ENCODE measurements at regions not wholly inside any gene's neighbourhood (a gene's known extent, or its start where the extent isn't known, plus 50 kb on each side); places are given as distances from the start of the nearest gene placed in this dataset.

DNA sequence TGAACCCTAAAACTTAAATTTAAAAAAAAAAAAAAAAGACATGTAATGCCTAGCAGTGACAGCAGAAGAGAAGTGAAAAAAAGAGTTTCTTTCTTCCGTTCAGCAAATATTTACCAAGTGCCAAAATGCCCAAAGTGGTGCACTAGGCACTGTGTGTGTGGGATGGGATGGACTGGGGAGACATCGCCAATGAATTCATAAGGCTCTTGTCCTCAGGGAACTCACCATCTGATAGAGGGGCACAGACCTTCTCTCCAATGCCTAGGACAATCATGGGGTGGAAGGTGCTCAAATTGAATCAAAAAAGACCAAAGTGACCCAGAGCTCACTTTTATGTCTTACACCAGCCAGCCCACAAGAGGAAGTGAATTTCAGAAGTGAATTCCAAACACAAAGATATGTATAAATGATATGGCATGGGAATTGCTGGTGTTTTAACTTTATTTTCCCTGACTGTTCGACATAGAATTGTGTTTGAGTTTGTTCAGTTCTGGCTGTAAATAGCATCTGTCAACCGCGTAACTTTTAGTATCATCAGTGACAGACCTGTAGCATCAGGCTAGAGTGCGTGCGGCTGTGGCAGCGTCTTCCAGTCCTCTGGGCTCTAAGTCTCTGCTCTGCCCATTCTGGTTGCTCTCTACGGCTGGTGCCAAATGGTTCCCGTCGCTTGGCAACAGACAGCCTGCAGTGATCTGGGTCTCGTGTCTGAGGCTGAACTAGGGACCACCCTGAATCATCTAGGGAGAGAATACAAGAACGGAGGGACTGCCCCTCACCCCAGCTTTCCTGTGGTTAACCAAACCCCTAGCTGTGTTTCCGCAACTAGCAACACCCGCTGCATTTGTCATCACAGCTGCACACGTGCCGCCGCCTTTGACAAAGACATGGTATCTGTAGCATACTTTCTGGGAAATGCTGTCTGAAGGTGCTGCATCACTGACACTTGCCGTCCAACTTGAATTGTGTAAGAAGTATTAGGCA lies 154.0 kb upstream of the THBS1 start:
- TF ChIP-seq, protein P1, sequence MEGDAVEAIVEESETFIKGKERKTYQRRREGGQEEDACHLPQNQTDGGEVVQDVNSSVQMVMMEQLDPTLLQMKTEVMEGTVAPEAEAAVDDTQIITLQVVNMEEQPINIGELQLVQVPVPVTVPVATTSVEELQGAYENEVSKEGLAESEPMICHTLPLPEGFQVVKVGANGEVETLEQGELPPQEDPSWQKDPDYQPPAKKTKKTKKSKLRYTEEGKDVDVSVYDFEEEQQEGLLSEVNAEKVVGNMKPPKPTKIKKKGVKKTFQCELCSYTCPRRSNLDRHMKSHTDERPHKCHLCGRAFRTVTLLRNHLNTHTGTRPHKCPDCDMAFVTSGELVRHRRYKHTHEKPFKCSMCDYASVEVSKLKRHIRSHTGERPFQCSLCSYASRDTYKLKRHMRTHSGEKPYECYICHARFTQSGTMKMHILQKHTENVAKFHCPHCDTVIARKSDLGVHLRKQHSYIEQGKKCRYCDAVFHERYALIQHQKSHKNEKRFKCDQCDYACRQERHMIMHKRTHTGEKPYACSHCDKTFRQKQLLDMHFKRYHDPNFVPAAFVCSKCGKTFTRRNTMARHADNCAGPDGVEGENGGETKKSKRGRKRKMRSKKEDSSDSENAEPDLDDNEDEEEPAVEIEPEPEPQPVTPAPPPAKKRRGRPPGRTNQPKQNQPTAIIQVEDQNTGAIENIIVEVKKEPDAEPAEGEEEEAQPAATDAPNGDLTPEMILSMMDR (conservative IDR thresholded peaks at IDR 0.05; ENCODE audit: low read depth) = no peak
- DNase-seq (ENCODE audit: low spot score) = no peak
- no peak overlapping the region for H3K27ac ChIP-seq
- ChIA-PET POLR2A (ENCODE audit: low non-redundant PET) (no interaction called here), CTCF (interaction anchor here (1.2 kb wide), 1 partner anchor 12 kb away, joined by 3 read pairs; no protein-coding TSS in a partner anchor)

DNA sequence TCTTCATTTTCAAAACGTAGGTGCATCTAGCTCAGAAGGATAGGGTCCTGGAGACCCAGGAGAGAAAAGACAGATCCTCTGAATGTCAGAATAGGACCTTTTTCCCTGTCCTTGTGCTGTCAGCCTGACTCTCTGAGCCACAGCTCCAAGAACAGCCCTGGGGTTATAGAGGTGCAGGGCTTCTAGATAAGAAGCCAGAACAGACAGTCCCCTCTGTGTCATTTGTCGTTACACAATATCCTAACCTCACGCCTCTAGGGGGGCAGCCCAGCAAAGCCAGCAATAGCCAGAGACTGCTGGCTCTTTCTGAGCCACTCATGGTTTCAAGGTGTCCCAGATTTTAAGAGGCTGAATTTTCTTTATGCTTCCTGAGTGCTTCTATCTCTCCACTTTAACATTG lies 153.2 kb upstream of the THBS1 start:
- CTCF ChIA-PET = interaction anchor here (1.2 kb wide), 1 partner anchor 11 kb away, joined by 3 read pairs; no protein-coding TSS in a partner anchor
- TF ChIP-seq, protein P1 (conservative IDR thresholded peaks at IDR 0.05; ENCODE audit: low read depth) = no peak
- H3K27ac ChIP-seq = no peak overlapping the region
- DNase-seq (ENCODE audit: low spot score) = no peak
- POLR2A ChIA-PET (ENCODE audit: low non-redundant PET) = no interaction called here

- H3K27ac ChIP-seq = peak overlapping the region; percentile 24; the same call in 1 of the 2 replicates
- ChIA-PET POLR2A (ENCODE audit: low non-redundant PET) (no interaction called here), CTCF (interaction anchor here (0.6 kb wide), 1 partner anchor 715 kb away, joined by 3 read pairs; no protein-coding TSS in a partner anchor)
- TF ChIP-seq, protein P1 (conservative IDR thresholded peaks at IDR 0.05; ENCODE audit: low read depth) = no peak
- DNase-seq (ENCODE audit: low spot score) = peak; percentile 57
These were observed 151.0 kb upstream of the THBS1 start for GRCh38 chr15:39429898-39430357.

- DNase-seq (ENCODE audit: low spot score) = no peak
- ChIA-PET CTCF (interaction anchor here (0.6 kb wide), 1 partner anchor 714 kb away, joined by 3 read pairs; no protein-coding TSS in a partner anchor), POLR2A (ENCODE audit: low non-redundant PET) (no interaction called here)
- TF ChIP-seq, protein P1 (conservative IDR thresholded peaks at IDR 0.05; ENCODE audit: low read depth) = no peak
- H3K27ac ChIP-seq = peak overlapping the region; percentile 24; the same call in 1 of the 2 replicates
These were observed 150.5 kb upstream of the THBS1 start for GRCh38 chr15:39430389-39430788.

DNA sequence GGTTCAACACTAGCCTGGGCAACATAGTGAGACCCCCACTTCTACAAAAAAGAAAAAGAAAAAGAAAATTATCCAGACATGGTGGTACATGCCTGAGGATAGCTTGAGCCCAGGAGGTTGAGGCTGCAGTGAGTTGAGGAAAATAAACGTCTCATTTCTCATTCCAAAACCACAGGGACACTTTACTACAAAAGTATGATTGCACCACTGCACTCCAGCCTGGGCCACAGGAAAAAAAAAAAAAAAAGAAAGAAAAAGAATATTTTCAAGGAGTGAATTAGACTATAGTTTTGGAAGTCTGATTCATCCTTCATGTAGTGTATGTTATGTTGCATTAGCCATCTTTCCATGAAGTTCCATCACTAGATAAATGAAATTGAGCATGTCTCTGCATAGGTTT lies 149.5 kb upstream of the THBS1 start:
- H3K27ac ChIP-seq = no peak overlapping the region
- ChIA-PET POLR2A (ENCODE audit: low non-redundant PET) (no interaction called here), CTCF (no interaction called here)
- no peak for DNase-seq (ENCODE audit: low spot score)
- TF ChIP-seq, protein P1 (conservative IDR thresholded peaks at IDR 0.05; ENCODE audit: low read depth) = no peak

- ChIA-PET POLR2A (ENCODE audit: low non-redundant PET) (no interaction called here), CTCF (no interaction called here)
- H3K27ac ChIP-seq = no peak overlapping the region
- no peak for DNase-seq (ENCODE audit: low spot score)
- TF ChIP-seq, protein P1 (conservative IDR thresholded peaks at IDR 0.05; ENCODE audit: low read depth) = no peak
These were observed 148.9 kb upstream of the THBS1 start for GRCh38 chr15:39432026-39432425.

Data from RWPE1 (cell line).